ENCODE measurements at regions not wholly inside any gene's neighbourhood (a gene's known extent, or its start where the extent isn't known, plus 50 kb on each side); places are given as distances from the start of the nearest gene placed in this dataset.

GRCh38 chr4:18291256-18291655 is 269.7 kb upstream of the LCORL start:
- CTCF ChIA-PET = no interaction called here
- TF ChIP-seq CTCF (conservative IDR thresholded peaks at IDR 0.05; ENCODE audit: low read depth) = no peak
- DNase-seq (ENCODE audit: low spot score) = no peak
- H3K27ac ChIP-seq = no peak overlapping the region
- POLR2A ChIA-PET (ENCODE audit: low non-redundant PET) = no interaction called here

GRCh38 chr4:18285357-18285756 is 263.8 kb upstream of the LCORL start:
- CTCF ChIA-PET = interaction anchor here (0.6 kb wide), 1 partner anchor 55 kb away, joined by 5 read pairs; no protein-coding TSS in a partner anchor
- POLR2A ChIA-PET (ENCODE audit: low non-redundant PET) = no interaction called here
- TF ChIP-seq CTCF (conservative IDR thresholded peaks at IDR 0.05; ENCODE audit: low read depth) = no peak
- no peak overlapping the region for H3K27ac ChIP-seq
- DNase-seq (ENCODE audit: low spot score) = no peak

- POLR2A ChIA-PET (ENCODE audit: low non-redundant PET) = no interaction called here
- no peak for DNase-seq (ENCODE audit: low spot score)
- CTCF ChIA-PET = no interaction called here
- no peak overlapping the region for H3K27ac ChIP-seq
- TF ChIP-seq CTCF (conservative IDR thresholded peaks at IDR 0.05; ENCODE audit: low read depth) = no peak
These were observed 256.7 kb upstream of the LCORL start for GRCh38 chr4:18278244-18278643.

- TF ChIP-seq CTCF (conservative IDR thresholded peaks at IDR 0.05; ENCODE audit: low read depth) = no peak
- no peak overlapping the region for H3K27ac ChIP-seq
- ChIA-PET CTCF (no interaction called here), POLR2A (ENCODE audit: low non-redundant PET) (no interaction called here)
- DNase-seq (ENCODE audit: low spot score) = no peak
These were observed 241.3 kb upstream of the LCORL start for GRCh38 chr4:18262832-18263231.

- POLR2A ChIA-PET (ENCODE audit: low non-redundant PET) = no interaction called here
- CTCF ChIA-PET = no interaction called here
- TF ChIP-seq CTCF (conservative IDR thresholded peaks at IDR 0.05; ENCODE audit: low read depth) = no peak
- DNase-seq (ENCODE audit: low spot score) = no peak
- H3K27ac ChIP-seq = no peak overlapping the region
These were observed 230.5 kb upstream of the LCORL start for GRCh38 chr4:18252052-18252451.

- no peak for DNase-seq (ENCODE audit: low spot score)
- ChIA-PET POLR2A (ENCODE audit: low non-redundant PET) (no interaction called here), CTCF (no interaction called here)
- no peak for TF ChIP-seq CTCF (conservative IDR thresholded peaks at IDR 0.05; ENCODE audit: low read depth)
- no peak overlapping the region for H3K27ac ChIP-seq
These were observed 229.0 kb upstream of the LCORL start for GRCh38 chr4:18250564-18250963.

GRCh38 chr4:18248611-18249010 is 227.1 kb upstream of the LCORL start:
- no peak for DNase-seq (ENCODE audit: low spot score)
- TF ChIP-seq CTCF (conservative IDR thresholded peaks at IDR 0.05; ENCODE audit: low read depth) = no peak
- POLR2A ChIA-PET (ENCODE audit: low non-redundant PET) = no interaction called here
- CTCF ChIA-PET = no interaction called here
- H3K27ac ChIP-seq = no peak overlapping the region
